ENCODE measurements at regions not wholly inside any gene's neighbourhood (a gene's known extent, or its start where the extent isn't known, plus 50 kb on each side); places are given as distances from the start of the nearest gene placed in this dataset.

DNA sequence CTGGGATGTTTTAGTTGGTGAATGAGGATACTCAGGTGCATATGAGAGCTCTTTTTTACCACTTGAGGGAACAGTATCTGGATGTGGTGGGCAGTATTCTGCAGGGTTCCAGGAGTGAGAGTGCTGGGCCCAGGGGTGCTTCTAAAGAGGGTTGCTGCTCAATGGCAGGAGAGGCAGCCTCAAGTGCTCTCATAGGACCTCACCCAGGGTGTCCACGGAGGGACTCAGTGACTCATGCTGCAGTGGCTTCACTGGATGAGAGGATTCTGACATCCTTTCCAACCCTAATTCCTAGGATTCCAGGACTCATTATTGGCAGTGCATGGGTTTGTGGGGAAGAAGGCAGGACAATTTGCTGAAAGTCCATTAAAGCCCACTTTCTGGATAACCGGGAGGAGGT lies 176.6 kb upstream of the FERMT1 start:
- TF ChIP-seq ELF4 (CRISPR knock-in tag; IDR thresholded peaks at IDR 0.05; ENCODE audit: low read depth) (no peak), MYBL2 (CRISPR knock-in tag; IDR thresholded peaks at IDR 0.05) (no peak), NFYB (CRISPR knock-in tag; conservative IDR thresholded peaks at IDR 0.05; ENCODE audit: low read depth) (no peak), ZNF232 (CRISPR knock-in tag; IDR thresholded peaks at IDR 0.05) (no peak), CBFB (CRISPR knock-in tag; IDR thresholded peaks at IDR 0.05; ENCODE audit: low read depth) (no peak), GTF2I (CRISPR knock-in tag; conservative IDR thresholded peaks at IDR 0.05) (no peak)
- TF ChIP-seq, protein P1, sequence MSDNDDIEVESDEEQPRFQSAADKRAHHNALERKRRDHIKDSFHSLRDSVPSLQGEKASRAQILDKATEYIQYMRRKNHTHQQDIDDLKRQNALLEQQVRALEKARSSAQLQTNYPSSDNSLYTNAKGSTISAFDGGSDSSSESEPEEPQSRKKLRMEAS (CRISPR knock-in tag; IDR thresholded peaks at IDR 0.05) = no peak
- TF ChIP-seq, protein P2, sequence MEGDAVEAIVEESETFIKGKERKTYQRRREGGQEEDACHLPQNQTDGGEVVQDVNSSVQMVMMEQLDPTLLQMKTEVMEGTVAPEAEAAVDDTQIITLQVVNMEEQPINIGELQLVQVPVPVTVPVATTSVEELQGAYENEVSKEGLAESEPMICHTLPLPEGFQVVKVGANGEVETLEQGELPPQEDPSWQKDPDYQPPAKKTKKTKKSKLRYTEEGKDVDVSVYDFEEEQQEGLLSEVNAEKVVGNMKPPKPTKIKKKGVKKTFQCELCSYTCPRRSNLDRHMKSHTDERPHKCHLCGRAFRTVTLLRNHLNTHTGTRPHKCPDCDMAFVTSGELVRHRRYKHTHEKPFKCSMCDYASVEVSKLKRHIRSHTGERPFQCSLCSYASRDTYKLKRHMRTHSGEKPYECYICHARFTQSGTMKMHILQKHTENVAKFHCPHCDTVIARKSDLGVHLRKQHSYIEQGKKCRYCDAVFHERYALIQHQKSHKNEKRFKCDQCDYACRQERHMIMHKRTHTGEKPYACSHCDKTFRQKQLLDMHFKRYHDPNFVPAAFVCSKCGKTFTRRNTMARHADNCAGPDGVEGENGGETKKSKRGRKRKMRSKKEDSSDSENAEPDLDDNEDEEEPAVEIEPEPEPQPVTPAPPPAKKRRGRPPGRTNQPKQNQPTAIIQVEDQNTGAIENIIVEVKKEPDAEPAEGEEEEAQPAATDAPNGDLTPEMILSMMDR (IDR thresholded peaks at IDR 0.05) = no peak
- TF ChIP-seq, protein P3, sequence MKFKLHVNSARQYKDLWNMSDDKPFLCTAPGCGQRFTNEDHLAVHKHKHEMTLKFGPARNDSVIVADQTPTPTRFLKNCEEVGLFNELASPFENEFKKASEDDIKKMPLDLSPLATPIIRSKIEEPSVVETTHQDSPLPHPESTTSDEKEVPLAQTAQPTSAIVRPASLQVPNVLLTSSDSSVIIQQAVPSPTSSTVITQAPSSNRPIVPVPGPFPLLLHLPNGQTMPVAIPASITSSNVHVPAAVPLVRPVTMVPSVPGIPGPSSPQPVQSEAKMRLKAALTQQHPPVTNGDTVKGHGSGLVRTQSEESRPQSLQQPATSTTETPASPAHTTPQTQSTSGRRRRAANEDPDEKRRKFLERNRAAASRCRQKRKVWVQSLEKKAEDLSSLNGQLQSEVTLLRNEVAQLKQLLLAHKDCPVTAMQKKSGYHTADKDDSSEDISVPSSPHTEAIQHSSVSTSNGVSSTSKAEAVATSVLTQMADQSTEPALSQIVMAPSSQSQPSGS (CRISPR knock-in tag; IDR thresholded peaks at IDR 0.05; ENCODE audit: borderline replicate concordance, low read depth) = no peak
- TF ChIP-seq, protein P4, sequence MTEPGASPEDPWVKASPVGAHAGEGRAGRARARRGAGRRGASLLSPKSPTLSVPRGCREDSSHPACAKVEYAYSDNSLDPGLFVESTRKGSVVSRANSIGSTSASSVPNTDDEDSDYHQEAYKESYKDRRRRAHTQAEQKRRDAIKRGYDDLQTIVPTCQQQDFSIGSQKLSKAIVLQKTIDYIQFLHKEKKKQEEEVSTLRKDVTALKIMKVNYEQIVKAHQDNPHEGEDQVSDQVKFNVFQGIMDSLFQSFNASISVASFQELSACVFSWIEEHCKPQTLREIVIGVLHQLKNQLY (CRISPR knock-in tag; IDR thresholded peaks at IDR 0.05) = no peak
